Neutrophil (primary cell): ENCODE measurements at regions not wholly inside any gene's neighbourhood (a gene's known extent, or its start where the extent isn't known, plus 50 kb on each side); places are given as distances from the start of the nearest gene placed in this dataset.

Experiments used
- H3K27ac ChIP-seq: fragments of 200-600 bp; sonication (generic); 2 replicates; pipeline ENCODE4 v1.5.1; 2016; ENCODE audit warnings: mild to moderate bottlenecking, moderate library complexity
- H3K27me3 ChIP-seq: fragments of 200-600 bp; sonication (generic); 2 replicates; pipeline ENCODE4 v1.6.0; 2016; ENCODE audit warnings: mild to moderate bottlenecking
- H3K36me3 ChIP-seq: fragments of 200-600 bp; sonication (generic); 2 replicates; pipeline ENCODE4 v1.5.1; 2017
- H3K4me1 ChIP-seq, 2 experiments: fragments of 200-600 bp in 1 of 2; sonication (generic) in 1 of 2; 1 replicate in 1 of 2; 2 replicates in 1 of 2; pipeline versions ENCODE4 v1.5.1 to v1.6.1; 2013 to 2016; ENCODE audit warnings: low read depth in 1 of 2, low read length in 1 of 2, mild to moderate bottlenecking in 1 of 2, moderate library complexity in 1 of 2; ENCODE audit not compliant: control insufficient read depth in 1 of 2, insufficient read depth in 1 of 2
- H3K4me3 ChIP-seq, 2 experiments: fragments of 200-600 bp in 1 of 2; sonication (generic) in 1 of 2; 1 replicate in 1 of 2; 2 replicates in 1 of 2; pipeline ENCODE4 v1.5.1; 2013 to 2016; ENCODE audit warnings: low read depth in 1 of 2, low read length in 1 of 2, mild to moderate bottlenecking in 1 of 2, moderate library complexity in 1 of 2
- H3K9me3 ChIP-seq: fragments of 200-600 bp; sonication (generic); 2 replicates; pipeline ENCODE4 v1.5.1; 2016
- CTCF ChIP-seq: fragments of 200-600 bp; sonication (generic); IDR thresholded peaks from 2 replicates; pipeline ENCODE4 v1.5.1; 2016; ENCODE audit warnings: antibody characterized with exemption

GRCh38 chr1:38138498-38139233 lies 92.1 kb upstream of the POU3F1 start:
- H3K27me3 ChIP-seq = peaks cover 92% of the 10 kb centered on the region
- no peaks in the 10 kb centered on the region for H3K4me1 ChIP-seq
- H3K4me3 ChIP-seq = no peak overlapping the region
- no peak for TF ChIP-seq CTCF
- no peak overlapping the region for H3K27ac ChIP-seq
- no peaks in the 10 kb centered on the region for H3K36me3 ChIP-seq
- H3K9me3 ChIP-seq = no peaks in the 10 kb centered on the region

DNA sequence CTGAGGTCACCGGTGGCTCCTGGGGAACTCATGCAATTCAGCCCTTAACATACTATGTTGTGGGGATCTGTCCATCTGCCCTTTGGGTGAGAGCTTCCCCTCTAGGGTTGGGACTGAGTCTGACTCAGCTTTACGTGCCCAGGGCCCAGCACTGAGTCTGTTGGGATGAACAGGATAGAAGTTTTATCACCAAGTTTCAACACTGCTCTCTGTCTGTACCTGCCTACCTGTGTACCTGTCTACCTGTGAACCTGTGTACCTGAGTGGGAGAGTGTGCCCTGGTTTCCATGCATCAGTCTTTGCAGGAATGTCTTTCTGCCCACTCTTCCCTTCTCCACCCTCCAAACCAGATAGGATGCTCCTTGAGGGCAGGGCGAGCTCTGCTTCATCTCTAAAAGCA lies 90.6 kb upstream of the POU3F1 start:
- Histone ChIP-seq H3K27me3 (peaks cover 98% of the 10 kb centered on the region), H3K4me3 (no peak overlapping the region), H3K9me3 (no peaks in the 10 kb centered on the region)

DNA sequence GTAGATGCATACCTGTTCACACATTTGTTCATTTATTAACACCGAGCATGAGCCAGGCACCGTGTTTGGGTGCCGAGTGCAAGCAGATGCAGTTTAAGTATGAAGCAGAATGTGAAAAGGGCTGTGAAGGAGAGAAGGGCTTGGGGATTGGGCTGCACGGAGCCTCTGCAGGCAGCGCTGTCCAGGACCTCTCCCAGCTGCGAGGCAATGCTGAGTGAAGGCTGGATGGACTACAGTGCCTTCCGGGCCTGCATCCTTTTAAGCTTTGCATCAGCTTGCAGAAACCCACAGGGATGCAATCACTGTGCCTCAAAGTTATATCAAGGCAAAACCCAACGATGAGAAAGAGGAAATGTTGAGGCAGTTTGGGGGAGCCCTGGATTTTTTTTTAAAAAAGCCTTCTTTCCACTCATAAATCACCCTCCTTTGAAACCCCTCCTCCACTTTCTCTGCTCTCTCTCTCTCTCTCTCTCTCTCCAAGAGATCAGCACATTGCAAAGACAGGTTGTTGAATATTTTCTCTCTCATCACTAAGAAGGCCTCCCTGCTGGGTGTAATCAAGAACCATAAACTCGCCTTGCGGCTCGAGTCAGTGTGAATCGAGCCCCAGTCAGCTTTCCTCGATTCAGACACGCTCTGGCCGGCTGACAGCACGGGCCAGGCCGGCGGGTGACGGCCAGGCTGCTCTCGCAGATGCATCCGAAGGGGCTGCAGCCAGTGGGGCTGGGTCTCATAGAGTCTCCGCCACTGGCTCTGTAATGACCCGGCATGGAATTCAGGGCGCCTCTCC lies 89.2 kb upstream of the POU3F1 start:
- Histone ChIP-seq H3K27me3 (peaks cover 98% of the 10 kb centered on the region), H3K9me3 (no peaks in the 10 kb centered on the region), H3K27ac (no peak overlapping the region), H3K36me3 (no peaks in the 10 kb centered on the region), H3K4me3 (no peak overlapping the region), H3K4me1 (no peaks in the 10 kb centered on the region)
- no peak for TF ChIP-seq CTCF

More for the DNA sequence above, 90.6 kb upstream of the POU3F1 start:
- TF ChIP-seq CTCF = no peak
- no peaks in the 10 kb centered on the region for H3K4me1 ChIP-seq
- H3K36me3 ChIP-seq = no peaks in the 10 kb centered on the region
- no peak overlapping the region for H3K27ac ChIP-seq

DNA sequence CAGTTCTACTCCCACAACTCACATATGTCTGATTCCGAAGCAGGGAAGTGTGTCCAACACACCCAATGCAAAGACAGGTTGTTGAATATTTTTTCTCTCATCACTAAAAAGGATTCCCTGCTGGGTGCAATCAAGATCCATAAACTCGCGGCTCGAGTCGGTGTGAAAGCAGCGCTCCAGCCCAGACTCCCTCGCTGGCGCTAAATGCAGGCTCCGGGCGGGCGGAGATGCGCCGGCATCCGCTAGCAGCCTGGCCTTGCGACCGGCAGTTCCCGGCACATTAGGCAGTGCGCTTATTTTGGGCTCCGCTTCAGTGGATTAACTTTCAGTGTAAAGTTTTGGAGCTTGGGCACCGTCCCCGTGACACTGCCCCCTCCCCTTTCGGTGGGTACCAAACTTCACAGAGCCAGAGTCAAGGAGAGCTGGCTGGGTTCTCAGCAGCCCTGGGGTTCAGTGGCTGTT lies 87.7 kb upstream of the POU3F1 start:
- peaks cover 86% of the 10 kb centered on the region for H3K27me3 ChIP-seq
- H3K9me3 ChIP-seq = no peaks in the 10 kb centered on the region
- no peak for TF ChIP-seq CTCF
- H3K4me3 ChIP-seq = no peak overlapping the region
- H3K36me3 ChIP-seq = no peaks in the 10 kb centered on the region
- no peaks in the 10 kb centered on the region for H3K4me1 ChIP-seq
- H3K27ac ChIP-seq = no peak overlapping the region

DNA sequence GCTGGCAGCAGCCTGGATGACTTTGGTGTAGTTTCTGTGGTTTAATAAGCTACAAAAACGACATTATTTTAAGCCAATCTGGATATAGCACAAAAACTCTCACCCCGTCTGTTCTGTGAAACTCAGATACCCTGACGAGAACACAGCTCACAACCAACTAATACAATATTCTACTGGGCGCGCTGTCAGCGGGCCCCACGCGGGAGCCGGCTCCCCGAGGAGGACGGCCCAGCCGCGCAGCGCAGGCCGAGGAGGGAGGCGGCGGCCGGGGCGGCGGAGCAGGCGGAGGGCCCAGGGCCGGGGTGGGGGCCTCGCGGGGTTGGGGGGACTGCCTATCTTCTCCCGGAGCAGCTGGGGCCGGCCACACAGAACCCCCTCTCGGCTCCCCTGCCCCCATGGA lies 87.2 kb upstream of the POU3F1 start:
- H3K36me3 ChIP-seq = no peaks in the 10 kb centered on the region
- peaks cover 80% of the 10 kb centered on the region for H3K27me3 ChIP-seq
- H3K9me3 ChIP-seq = no peaks in the 10 kb centered on the region
- TF ChIP-seq CTCF = no peak
- no peak overlapping the region for H3K27ac ChIP-seq
- H3K4me3 ChIP-seq = no peak overlapping the region
- H3K4me1 ChIP-seq = no peaks in the 10 kb centered on the region
